GM12878 (cell line): ENCODE measurements at regions not wholly inside any gene's neighbourhood (a gene's known extent, or its start where the extent isn't known, plus 50 kb on each side); places are given as distances from the start of the nearest gene placed in this dataset.

Experiments
- ATAC-seq: fragments of 200-7000 bp; cut with Tn5 transposase; 3 replicates; pipeline ENCODE4 v1.9.1; 2020; ENCODE audit warnings: mild to moderate bottlenecking, moderate library complexity
- BruUV-seq: library from RNA; stranded (reverse); fragments of 400-500 nt; replicated peaks from 2 replicates; lab custom pipeline; 2021; lab: Mats Ljungman, UMichigan
- CTCF ChIA-PET: fragments of 300-600 bp; sonication (Branson Sonifier 250); formaldehyde crosslinking; extraction: SDS; loops from one replicate; lab custom pipeline; 2021; ENCODE audit warnings: inconsistent platforms; lab: Yijun Ruan, JAX
- POLR2A ChIA-PET: fragments of 350-600 bp; formaldehyde crosslinking; extraction: SDS; loops from one replicate; lab custom pipeline; 2021; ENCODE audit warnings: inconsistent platforms; lab: Charles Lee
- RAD21 ChIA-PET: fragments of 300-600 bp; sonication (Branson Sonifier 250); formaldehyde crosslinking; loops from one replicate; lab custom pipeline; 2023; ENCODE audit warnings: antibody characterized with exemption; ENCODE audit not compliant: unreplicated experiment; lab: Charles Lee
- SMC1A ChIA-PET: fragments of 300-600 bp; sonication (Branson Sonifier 250); formaldehyde crosslinking; loops from one replicate; lab custom pipeline; 2023; ENCODE audit not compliant: unreplicated experiment, uncharacterized antibody; lab: Charles Lee
- DNase-seq: peaks from one replicate; pipeline ENCODE4 v3.0.0-alpha.2; 2011; ENCODE audit warnings: low read depth, low spot score
- FAIRE-seq: peaks from 3 replicates; lab custom pipeline; 2011; peaks lifted over from hg19 to GRCh38; lab: Jason Lieb, UNC
- H2AFZ ChIP-seq: 2 replicates; pipeline ENCODE4 v1.6.0; 2011; ENCODE audit warnings: low read depth, low read length, control low read depth; ENCODE audit not compliant: control insufficient read depth
- H3K27ac ChIP-seq: 2 replicates; pipeline ENCODE4 v1.5.1; 2011; ENCODE audit warnings: control low read depth; ENCODE audit not compliant: control insufficient read depth, insufficient read depth
- H3K27me3 ChIP-seq, 2 experiments: replicated peaks in 1 of 2; 2 replicates each; pipeline versions ENCODE4 v1.6.0 to v1.6.1; 2011; ENCODE audit warnings: low read length in 1 of 2; ENCODE audit not compliant: control insufficient read depth in 2 of 2, insufficient read depth in 2 of 2
- H3K36me3 ChIP-seq, 2 experiments: 2 replicates each; pipeline ENCODE4 v1.5.1; 2011; ENCODE audit warnings: low read length in 1 of 2; ENCODE audit not compliant: control insufficient read depth in 2 of 2, insufficient read depth in 2 of 2
- H3K4me1 ChIP-seq: 2 replicates; pipeline ENCODE4 v1.6.1; 2011; ENCODE audit warnings: mild to moderate bottlenecking, low read length, moderate library complexity, mixed read lengths; ENCODE audit not compliant: control insufficient read depth, insufficient read depth
- H3K4me2 ChIP-seq: 2 replicates; pipeline ENCODE4 v1.6.0; 2011; ENCODE audit warnings: control low read depth; ENCODE audit not compliant: control insufficient read depth, insufficient read depth
- H3K4me3 ChIP-seq: fragments of 200-600 bp; sonication (generic); 2 replicates; pipeline ENCODE4 v1.5.1; 2016
- H3K79me2 ChIP-seq: 2 replicates; pipeline ENCODE4 v1.6.0; 2011; ENCODE audit warnings: low read length; ENCODE audit not compliant: control insufficient read depth, insufficient read depth
- H3K9ac ChIP-seq: 2 replicates; pipeline ENCODE4 v1.8.0; 2011; ENCODE audit warnings: low read length, control low read depth, mixed read lengths; ENCODE audit not compliant: control insufficient read depth, insufficient read depth
- H3K9me3 ChIP-seq: replicated peaks from 3 replicates; pipeline ENCODE4 v1.5.1; 2011; ENCODE audit warnings: mild to moderate bottlenecking, low read length; ENCODE audit not compliant: control insufficient read depth, insufficient read depth
- H4K20me1 ChIP-seq: 2 replicates; pipeline ENCODE4 v1.6.0; 2011; ENCODE audit not compliant: control insufficient read depth, insufficient read depth
- EED ChIP-seq: sonication (generic); IDR thresholded peaks from 2 replicates; pipeline ENCODE4 v1.6.1; 2016; ENCODE audit warnings: antibody characterized with exemption, low read depth
- FOXM1 ChIP-seq: IDR thresholded peaks from 2 replicates; pipeline ENCODE4 v1.6.1; 2012; ENCODE audit warnings: low read depth, mild to moderate bottlenecking, inconsistent platforms, low read length, moderate library complexity
- IRF4 ChIP-seq: IDR thresholded peaks from 2 replicates; pipeline ENCODE4 v1.6.1; 2011; ENCODE audit warnings: low read depth, low read length
- JUNB ChIP-seq: IDR thresholded peaks from 2 replicates; pipeline ENCODE4 v1.6.1; 2016; ENCODE audit warnings: antibody characterized with exemption, mild to moderate bottlenecking
- JUND ChIP-seq: IDR thresholded peaks from 2 replicates; pipeline ENCODE4 v1.6.1; 2012; ENCODE audit warnings: low read depth, mild to moderate bottlenecking, low read length, improper control_type of control experiment, moderate library complexity
- MYC ChIP-seq: IDR thresholded peaks from 2 replicates; pipeline ENCODE4 v1.6.1; 2011; ENCODE audit warnings: mild to moderate bottlenecking, low read length, moderate library complexity, inconsistent platforms; ENCODE audit not compliant: insufficient read depth, insufficient replicate concordance, insufficient read length, severe bottlenecking
- POLR2AphosphoS5 ChIP-seq: IDR thresholded peaks from 2 replicates; pipeline ENCODE4 v1.6.1; 2011; ENCODE audit warnings: mild to moderate bottlenecking, low read length, inconsistent platforms
- RBBP5 ChIP-seq: fragments of 200-600 bp; sonication (generic); conservative IDR thresholded peaks from 2 replicates; pipeline ENCODE4 v1.6.1; 2016
- SIN3A ChIP-seq: IDR thresholded peaks from 2 replicates; pipeline ENCODE4 v1.6.1; 2012; ENCODE audit warnings: low read depth, low read length, improper control_type of control experiment
- SRF ChIP-seq, 2 experiments: IDR thresholded peaks; 2 replicates each; pipeline ENCODE4 v1.6.1; 2011; ENCODE audit warnings: low read depth in 2 of 2, low read length in 2 of 2, mild to moderate bottlenecking in 1 of 2, moderate library complexity in 1 of 2
- WGBS: methylation state at CpG from one replicate; pipeline ENCODE4 v1.1.6; 2016; ENCODE audit warnings: low lambda C conversion rate; ENCODE audit not compliant: insufficient replicate concordance, insufficient coverage; ENCODE audit errors: missing lambda C conversion rate; 5-methylcytosine and 5-hydroxymethylcytosine counted together
- in situ Hi-C: fragments of 300-500 bp; cut with MboI; formaldehyde crosslinking; loops from 9 replicates; pipeline ENCODE4 v1.14.3; 2018; ENCODE audit warnings: mixed read lengths
- intact Hi-C: fragments of 100-400 bp; cut with micrococcal nuclease; formaldehyde crosslinking; loops from one replicate; pipeline ENCODE4 v1.14.2; 2022; ENCODE audit not compliant: unreplicated experiment
- TF ChIP-seq, protein P1 (sequence below): fragments of 450-650 bp; IDR thresholded peaks from 2 replicates; pipeline ENCODE4 v1.6.1; 2017; ENCODE audit warnings: borderline replicate concordance
- TF ChIP-seq, protein P2 (sequence below): IDR thresholded peaks from 2 replicates; pipeline ENCODE4 v1.6.1; 2012; ENCODE audit warnings: low read depth, low read length, improper control_type of control experiment
- TF ChIP-seq, protein P3 (sequence below): fragments of 450-650 bp; IDR thresholded peaks from 2 replicates; pipeline ENCODE4 v1.6.1; 2017; ENCODE audit warnings: mild to moderate bottlenecking, moderate library complexity
- TF ChIP-seq, protein P4 (sequence below): fragments of 450-650 bp; IDR thresholded peaks from 2 replicates; pipeline ENCODE4 v1.6.1; 2017; ENCODE audit warnings: mild to moderate bottlenecking, low read depth, inconsistent platforms; ENCODE audit not compliant: poor library complexity, severe bottlenecking
- TF ChIP-seq, protein P5 (sequence below): fragments of 450-650 bp; IDR thresholded peaks from 2 replicates; pipeline ENCODE4 v1.6.1; 2014; ENCODE audit warnings: mild to moderate bottlenecking

DNA sequence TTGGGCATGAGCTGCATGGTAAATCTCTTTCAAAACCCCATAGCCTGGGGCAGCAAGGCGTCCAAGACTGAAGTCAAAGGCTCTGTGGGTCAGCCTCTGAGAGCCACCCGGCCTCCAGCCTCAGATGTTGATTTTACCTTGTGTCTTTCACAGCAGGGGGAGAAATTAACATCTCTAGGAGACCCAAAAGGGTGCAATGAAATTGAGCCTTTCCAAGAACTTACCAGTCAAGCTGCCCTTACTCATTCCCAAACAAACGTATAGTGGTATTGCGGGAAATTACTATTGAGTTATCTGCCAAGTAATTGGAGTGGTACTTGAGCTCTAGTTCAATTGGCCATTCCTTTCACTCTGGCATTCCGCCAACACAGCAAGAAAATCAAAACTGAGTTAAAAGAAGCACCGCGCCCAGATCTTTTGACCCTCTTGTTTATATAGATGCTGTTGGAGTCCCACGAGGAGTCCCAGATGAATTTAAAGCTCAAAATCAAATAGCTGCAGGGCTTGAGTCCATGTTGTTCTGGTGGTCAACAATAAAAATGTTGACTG lies 380.7 kb upstream of the SYT1 start:
- intact Hi-C loops (no loop called here), in situ Hi-C loops (no loop called here)
- Histone ChIP-seq H3K9me3 (no peaks in the 10 kb centered on the region), H3K4me2 (no peak overlapping the region), H3K9ac (no peak overlapping the region), H3K27ac (no peak overlapping the region), H3K36me3 (no peaks in the 10 kb centered on the region), H3K27me3 (no peaks in the 10 kb centered on the region), H3K4me3 (no peak overlapping the region), H3K79me2 (no peaks in the 10 kb centered on the region), H3K4me1 (no peaks in the 10 kb centered on the region), H2AFZ (no peak overlapping the region), H4K20me1 (no peaks in the 10 kb centered on the region)
- ChIA-PET POLR2A (no interaction called here), CTCF (interaction anchor here (0.8 to 1.7 kb wide), 2 partner anchors 36 to 338 kb away, joined by 3 read pairs; no protein-coding TSS in a partner anchor), RAD21 (interaction anchor here (0.7 kb wide), 1 partner anchor 13 kb away, joined by 3 read pairs; no protein-coding TSS in a partner anchor), SMC1A (interaction anchor here (1.4 kb wide), 1 partner anchor 13 kb away, joined by 4 read pairs; no protein-coding TSS in a partner anchor)
- no peak for DNase-seq
- WGBS: 48% methylated on average over 8 of the region's 8 CpGs
- FAIRE-seq: no peak
- no TSS peak for BruUV-seq
- no peak for ATAC-seq
- TF ChIP-seq RBBP5 (no peak), EED (no peak), SRF (IDR thresholded peaks at IDR 0.05; ENCODE audit: low read depth in 2 of 2, low read length in 2 of 2) (no peak), IRF4 (no peak), SIN3A (no peak), JUNB (no peak), POLR2AphosphoS5 (no peak), FOXM1 (no peak), JUND (no peak), MYC (no peak)
- TF ChIP-seq, protein P1, sequence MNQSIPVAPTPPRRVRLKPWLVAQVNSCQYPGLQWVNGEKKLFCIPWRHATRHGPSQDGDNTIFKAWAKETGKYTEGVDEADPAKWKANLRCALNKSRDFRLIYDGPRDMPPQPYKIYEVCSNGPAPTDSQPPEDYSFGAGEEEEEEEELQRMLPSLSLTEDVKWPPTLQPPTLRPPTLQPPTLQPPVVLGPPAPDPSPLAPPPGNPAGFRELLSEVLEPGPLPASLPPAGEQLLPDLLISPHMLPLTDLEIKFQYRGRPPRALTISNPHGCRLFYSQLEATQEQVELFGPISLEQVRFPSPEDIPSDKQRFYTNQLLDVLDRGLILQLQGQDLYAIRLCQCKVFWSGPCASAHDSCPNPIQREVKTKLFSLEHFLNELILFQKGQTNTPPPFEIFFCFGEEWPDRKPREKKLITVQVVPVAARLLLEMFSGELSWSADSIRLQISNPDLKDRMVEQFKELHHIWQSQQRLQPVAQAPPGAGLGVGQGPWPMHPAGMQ: no peak
- TF ChIP-seq, protein P2, sequence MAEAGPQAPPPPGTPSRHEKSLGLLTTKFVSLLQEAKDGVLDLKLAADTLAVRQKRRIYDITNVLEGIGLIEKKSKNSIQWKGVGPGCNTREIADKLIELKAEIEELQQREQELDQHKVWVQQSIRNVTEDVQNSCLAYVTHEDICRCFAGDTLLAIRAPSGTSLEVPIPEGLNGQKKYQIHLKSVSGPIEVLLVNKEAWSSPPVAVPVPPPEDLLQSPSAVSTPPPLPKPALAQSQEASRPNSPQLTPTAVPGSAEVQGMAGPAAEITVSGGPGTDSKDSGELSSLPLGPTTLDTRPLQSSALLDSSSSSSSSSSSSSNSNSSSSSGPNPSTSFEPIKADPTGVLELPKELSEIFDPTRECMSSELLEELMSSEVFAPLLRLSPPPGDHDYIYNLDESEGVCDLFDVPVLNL: no peak
- TF ChIP-seq, protein P3, sequence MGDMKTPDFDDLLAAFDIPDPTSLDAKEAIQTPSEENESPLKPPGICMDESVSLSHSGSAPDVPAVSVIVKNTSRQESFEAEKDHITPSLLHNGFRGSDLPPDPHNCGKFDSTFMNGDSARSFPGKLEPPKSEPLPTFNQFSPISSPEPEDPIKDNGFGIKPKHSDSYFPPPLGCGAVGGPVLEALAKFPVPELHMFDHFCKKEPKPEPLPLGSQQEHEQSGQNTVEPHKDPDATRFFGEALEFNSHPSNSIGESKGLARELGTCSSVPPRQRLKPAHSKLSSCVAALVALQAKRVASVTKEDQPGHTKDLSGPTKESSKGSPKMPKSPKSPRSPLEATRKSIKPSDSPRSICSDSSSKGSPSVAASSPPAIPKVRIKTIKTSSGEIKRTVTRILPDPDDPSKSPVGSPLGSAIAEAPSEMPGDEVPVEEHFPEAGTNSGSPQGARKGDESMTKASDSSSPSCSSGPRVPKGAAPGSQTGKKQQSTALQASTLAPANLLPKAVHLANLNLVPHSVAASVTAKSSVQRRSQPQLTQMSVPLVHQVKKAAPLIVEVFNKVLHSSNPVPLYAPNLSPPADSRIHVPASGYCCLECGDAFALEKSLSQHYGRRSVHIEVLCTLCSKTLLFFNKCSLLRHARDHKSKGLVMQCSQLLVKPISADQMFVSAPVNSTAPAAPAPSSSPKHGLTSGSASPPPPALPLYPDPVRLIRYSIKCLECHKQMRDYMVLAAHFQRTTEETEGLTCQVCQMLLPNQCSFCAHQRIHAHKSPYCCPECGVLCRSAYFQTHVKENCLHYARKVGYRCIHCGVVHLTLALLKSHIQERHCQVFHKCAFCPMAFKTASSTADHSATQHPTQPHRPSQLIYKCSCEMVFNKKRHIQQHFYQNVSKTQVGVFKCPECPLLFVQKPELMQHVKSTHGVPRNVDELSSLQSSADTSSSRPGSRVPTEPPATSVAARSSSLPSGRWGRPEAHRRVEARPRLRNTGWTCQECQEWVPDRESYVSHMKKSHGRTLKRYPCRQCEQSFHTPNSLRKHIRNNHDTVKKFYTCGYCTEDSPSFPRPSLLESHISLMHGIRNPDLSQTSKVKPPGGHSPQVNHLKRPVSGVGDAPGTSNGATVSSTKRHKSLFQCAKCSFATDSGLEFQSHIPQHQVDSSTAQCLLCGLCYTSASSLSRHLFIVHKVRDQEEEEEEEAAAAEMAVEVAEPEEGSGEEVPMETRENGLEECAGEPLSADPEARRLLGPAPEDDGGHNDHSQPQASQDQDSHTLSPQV: no peak
- TF ChIP-seq, protein P4, sequence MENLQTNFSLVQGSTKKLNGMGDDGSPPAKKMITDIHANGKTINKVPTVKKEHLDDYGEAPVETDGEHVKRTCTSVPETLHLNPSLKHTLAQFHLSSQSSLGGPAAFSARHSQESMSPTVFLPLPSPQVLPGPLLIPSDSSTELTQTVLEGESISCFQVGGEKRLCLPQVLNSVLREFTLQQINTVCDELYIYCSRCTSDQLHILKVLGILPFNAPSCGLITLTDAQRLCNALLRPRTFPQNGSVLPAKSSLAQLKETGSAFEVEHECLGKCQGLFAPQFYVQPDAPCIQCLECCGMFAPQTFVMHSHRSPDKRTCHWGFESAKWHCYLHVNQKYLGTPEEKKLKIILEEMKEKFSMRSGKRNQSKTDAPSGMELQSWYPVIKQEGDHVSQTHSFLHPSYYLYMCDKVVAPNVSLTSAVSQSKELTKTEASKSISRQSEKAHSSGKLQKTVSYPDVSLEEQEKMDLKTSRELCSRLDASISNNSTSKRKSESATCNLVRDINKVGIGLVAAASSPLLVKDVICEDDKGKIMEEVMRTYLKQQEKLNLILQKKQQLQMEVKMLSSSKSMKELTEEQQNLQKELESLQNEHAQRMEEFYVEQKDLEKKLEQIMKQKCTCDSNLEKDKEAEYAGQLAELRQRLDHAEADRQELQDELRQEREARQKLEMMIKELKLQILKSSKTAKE: no peak
- TF ChIP-seq, protein P5, sequence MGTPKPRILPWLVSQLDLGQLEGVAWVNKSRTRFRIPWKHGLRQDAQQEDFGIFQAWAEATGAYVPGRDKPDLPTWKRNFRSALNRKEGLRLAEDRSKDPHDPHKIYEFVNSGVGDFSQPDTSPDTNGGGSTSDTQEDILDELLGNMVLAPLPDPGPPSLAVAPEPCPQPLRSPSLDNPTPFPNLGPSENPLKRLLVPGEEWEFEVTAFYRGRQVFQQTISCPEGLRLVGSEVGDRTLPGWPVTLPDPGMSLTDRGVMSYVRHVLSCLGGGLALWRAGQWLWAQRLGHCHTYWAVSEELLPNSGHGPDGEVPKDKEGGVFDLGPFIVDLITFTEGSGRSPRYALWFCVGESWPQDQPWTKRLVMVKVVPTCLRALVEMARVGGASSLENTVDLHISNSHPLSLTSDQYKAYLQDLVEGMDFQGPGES: no peak
